ENCODE measurements at regions not wholly inside any gene's neighbourhood (a gene's known extent, or its start where the extent isn't known, plus 50 kb on each side); places are given as distances from the start of the nearest gene placed in this dataset.

DNA sequence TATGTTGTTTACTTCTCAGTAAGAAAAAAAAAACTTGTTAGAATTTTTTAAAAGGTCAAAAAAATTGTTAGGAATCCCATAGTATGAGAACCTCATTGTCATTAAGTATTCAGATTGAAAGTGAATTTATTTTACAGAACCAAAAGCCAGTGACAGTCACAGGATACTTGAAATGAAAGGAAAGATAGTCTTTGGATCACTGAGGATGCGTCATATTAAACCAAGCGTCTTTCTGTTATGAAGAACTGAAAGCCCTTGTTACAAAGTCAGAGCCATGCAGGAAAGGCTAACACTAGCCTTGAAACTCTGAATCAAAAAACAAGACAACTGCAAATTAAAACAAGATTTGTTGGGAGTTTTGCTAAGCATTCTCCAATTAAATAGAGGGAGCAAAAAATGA lies 1348.0 kb upstream of the SLC10A2 start:
- H4K20me1 ChIP-seq (replicated peaks in 1 of 2; ENCODE audit: control insufficient read depth in 1 of 2, insufficient read depth in 2 of 2, low read length in 2 of 2): no peaks in the 10 kb centered on the region
- no peaks in the 10 kb centered on the region for H3K27me3 ChIP-seq (replicated peaks in 1 of 4; ENCODE audit: control insufficient read depth in 3 of 4, extremely low read depth in 1 of 4, insufficient read depth in 3 of 4, low read length in 3 of 4)
- H3K9ac ChIP-seq (replicated peaks in 1 of 4; ENCODE audit: extremely low read depth in 1 of 4, low read depth in 3 of 4, low read length in 3 of 4): no peak overlapping the region
- no peak overlapping the region for H2BK12ac ChIP-seq (ENCODE audit: low read depth, low read length)
- H2AFZ ChIP-seq (ENCODE audit: low read length): 0 out of 2 replicates have a peak overlapping the region, but pooled peaks have one; percentile 26
- H3K23me2 ChIP-seq (ENCODE audit: low read depth, low read length): no peaks in the 10 kb centered on the region; the same call in 1 of the 2 replicates
- no peak overlapping the region for H3K27ac ChIP-seq (ENCODE audit: low read depth, low read length)
- no peak overlapping the region for H4K91ac ChIP-seq (replicated peaks; ENCODE audit: insufficient read length, low read length)
- no peak overlapping the region for H2BK5ac ChIP-seq (ENCODE audit: low read depth, low read length)
- ChIA-PET CTCF (ENCODE audit: partially characterized antibody) (no interaction called here), POLR2A (ENCODE audit: partially characterized antibody) (no interaction called here)
- no peaks in the 10 kb centered on the region for H3K4me1 ChIP-seq (replicated peaks in 1 of 4; ENCODE audit: control insufficient read depth in 3 of 4, insufficient read depth in 4 of 4, low read length in 3 of 4)
- no peak overlapping the region for H3K4me3 ChIP-seq (ENCODE audit: extremely low read depth in 1 of 4, insufficient read depth in 2 of 4, low read depth in 3 of 4, low read length in 4 of 4)
- H3K14ac ChIP-seq (ENCODE audit: insufficient read length): no peak overlapping the region
- DNase-seq (ENCODE audit: low read depth in 1 of 2, low spot score in 2 of 2) (no peak), FAIRE-seq (no peak)
- no peak overlapping the region for H2BK120ac ChIP-seq (replicated peaks; ENCODE audit: low read depth, low read length)
- no peaks in the 10 kb centered on the region for H3K79me2 ChIP-seq (ENCODE audit: control insufficient read depth in 1 of 2, insufficient read depth in 2 of 2, low read length in 2 of 2)
- no peak overlapping the region for H3K4me2 ChIP-seq (ENCODE audit: insufficient read depth in 1 of 2, low read depth in 2 of 2, low read length in 2 of 2)
- H2BK15ac ChIP-seq (ENCODE audit: low read length): no peak overlapping the region
- H3K79me1 ChIP-seq (ENCODE audit: low read depth, low read length): no peaks in the 10 kb centered on the region
- H3K9me3 ChIP-seq (ENCODE audit: insufficient read depth in 2 of 2, low read depth in 1 of 2, low read length in 1 of 2): no peaks in the 10 kb centered on the region
- H4K5ac ChIP-seq (ENCODE audit: insufficient read length, low read depth, low read length): no peak overlapping the region
- no peak overlapping the region for H3K56ac ChIP-seq (replicated peaks; ENCODE audit: insufficient read length, low read depth, low read length)
- 100% methylated on average over 2 of the region's 2 CpGs; no CpG with 5 or more reads in 1 of the 2 experiments for WGBS, 2 experiments (ENCODE audit: extremely low coverage in 1 of 2, insufficient coverage in 1 of 2, insufficient read length in 1 of 2, insufficient replicate concordance in 2 of 2, low coverage in 1 of 2, low lambda C conversion rate in 2 of 2, missing lambda C conversion rate in 1 of 2)
- no peak overlapping the region for H3K23ac ChIP-seq (ENCODE audit: insufficient read length)
- H3K4ac ChIP-seq (replicated peaks; ENCODE audit: insufficient read length, low read depth, low read length): no peak overlapping the region
- H2AK5ac ChIP-seq (ENCODE audit: low read depth, low read length): no peak overlapping the region
- no peaks in the 10 kb centered on the region for H3K36me3 ChIP-seq (ENCODE audit: control insufficient read depth in 2 of 4, insufficient read depth in 4 of 4, low read length in 3 of 4)
- no peak overlapping the region for H3K18ac ChIP-seq (ENCODE audit: extremely low read depth, low read length)
- no peak overlapping the region for H2BK20ac ChIP-seq (ENCODE audit: low read length)
- H4K8ac ChIP-seq (ENCODE audit: extremely low read depth, insufficient read depth, low read length): no peak overlapping the region
- TF ChIP-seq HDAC2 (IDR thresholded peaks at IDR 0.05; ENCODE audit: borderline replicate concordance in 1 of 2, low read depth in 2 of 2, low read length in 2 of 2) (no peak), POU5F1 (IDR thresholded peaks at IDR 0.05; ENCODE audit: low read depth, low read length) (no peak), KDM1A (IDR thresholded peaks at IDR 0.05; ENCODE audit: borderline replicate concordance, low read length) (no peak), YY1 (IDR thresholded peaks at IDR 0.05; ENCODE audit: low read depth, low read length) (no peak), CBX5 (IDR thresholded peaks at IDR 0.05; ENCODE audit: low read depth, low read length) (no peak), RNF2 (IDR thresholded peaks at IDR 0.05; ENCODE audit: borderline replicate concordance, low read depth, low read length, missing control alignments, poor library complexity, severe bottlenecking) (no peak)
- TF ChIP-seq, protein P1, sequence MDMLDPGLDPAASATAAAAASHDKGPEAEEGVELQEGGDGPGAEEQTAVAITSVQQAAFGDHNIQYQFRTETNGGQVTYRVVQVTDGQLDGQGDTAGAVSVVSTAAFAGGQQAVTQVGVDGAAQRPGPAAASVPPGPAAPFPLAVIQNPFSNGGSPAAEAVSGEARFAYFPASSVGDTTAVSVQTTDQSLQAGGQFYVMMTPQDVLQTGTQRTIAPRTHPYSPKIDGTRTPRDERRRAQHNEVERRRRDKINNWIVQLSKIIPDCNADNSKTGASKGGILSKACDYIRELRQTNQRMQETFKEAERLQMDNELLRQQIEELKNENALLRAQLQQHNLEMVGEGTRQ (IDR thresholded peaks at IDR 0.05; ENCODE audit: low read length): no peak
- TF ChIP-seq, protein P2, sequence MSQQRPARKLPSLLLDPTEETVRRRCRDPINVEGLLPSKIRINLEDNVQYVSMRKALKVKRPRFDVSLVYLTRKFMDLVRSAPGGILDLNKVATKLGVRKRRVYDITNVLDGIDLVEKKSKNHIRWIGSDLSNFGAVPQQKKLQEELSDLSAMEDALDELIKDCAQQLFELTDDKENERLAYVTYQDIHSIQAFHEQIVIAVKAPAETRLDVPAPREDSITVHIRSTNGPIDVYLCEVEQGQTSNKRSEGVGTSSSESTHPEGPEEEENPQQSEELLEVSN (IDR thresholded peaks at IDR 0.05): no peak
- TF ChIP-seq, protein P3, sequence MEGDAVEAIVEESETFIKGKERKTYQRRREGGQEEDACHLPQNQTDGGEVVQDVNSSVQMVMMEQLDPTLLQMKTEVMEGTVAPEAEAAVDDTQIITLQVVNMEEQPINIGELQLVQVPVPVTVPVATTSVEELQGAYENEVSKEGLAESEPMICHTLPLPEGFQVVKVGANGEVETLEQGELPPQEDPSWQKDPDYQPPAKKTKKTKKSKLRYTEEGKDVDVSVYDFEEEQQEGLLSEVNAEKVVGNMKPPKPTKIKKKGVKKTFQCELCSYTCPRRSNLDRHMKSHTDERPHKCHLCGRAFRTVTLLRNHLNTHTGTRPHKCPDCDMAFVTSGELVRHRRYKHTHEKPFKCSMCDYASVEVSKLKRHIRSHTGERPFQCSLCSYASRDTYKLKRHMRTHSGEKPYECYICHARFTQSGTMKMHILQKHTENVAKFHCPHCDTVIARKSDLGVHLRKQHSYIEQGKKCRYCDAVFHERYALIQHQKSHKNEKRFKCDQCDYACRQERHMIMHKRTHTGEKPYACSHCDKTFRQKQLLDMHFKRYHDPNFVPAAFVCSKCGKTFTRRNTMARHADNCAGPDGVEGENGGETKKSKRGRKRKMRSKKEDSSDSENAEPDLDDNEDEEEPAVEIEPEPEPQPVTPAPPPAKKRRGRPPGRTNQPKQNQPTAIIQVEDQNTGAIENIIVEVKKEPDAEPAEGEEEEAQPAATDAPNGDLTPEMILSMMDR (IDR thresholded peaks at IDR 0.05; ENCODE audit: control extremely low read depth in 1 of 3, insufficient read depth in 1 of 3, low read depth in 1 of 3, low read length in 3 of 3): no peak
